ENCODE measurements at regions not wholly inside any gene's neighbourhood (a gene's known extent, or its start where the extent isn't known, plus 50 kb on each side); places are given as distances from the start of the nearest gene placed in this dataset.

- H3K27ac ChIP-seq, result no peak overlapping the region
These were observed 682.8 kb upstream of the KIRREL3 start for GRCh38 chr11:127683321-127683720.

GRCh38 chr11:127679816-127680545 is 679.4 kb upstream of the KIRREL3 start:
- H3K27ac ChIP-seq, result no peak overlapping the region
- no peak for TF ChIP-seq CTCF (IDR thresholded peaks at IDR 0.05)
- no peaks in the 10 kb centered on the region for H3K36me3 ChIP-seq
- H3K27me3 ChIP-seq, result no peaks in the 10 kb centered on the region
- H3K9me3 ChIP-seq, result no peaks in the 10 kb centered on the region
- no peaks in the 10 kb centered on the region for H3K4me1 ChIP-seq
- intact Hi-C loops (cut with DNase I), result no loop called here
- ATAC-seq (no peak), DNase-seq (no peak)
- no peak overlapping the region for H3K4me3 ChIP-seq

More at GRCh38 chr11:127683321-127683720, 682.8 kb upstream of the KIRREL3 start:
- Histone ChIP-seq H3K27me3 (no peaks in the 10 kb centered on the region), H3K9me3 (no peaks in the 10 kb centered on the region), H3K4me3 (no peak overlapping the region), H3K36me3 (no peaks in the 10 kb centered on the region), H3K4me1 (no peaks in the 10 kb centered on the region)
- intact Hi-C loops (cut with DNase I), result no loop called here
- no peak for DNase-seq
- no peak for TF ChIP-seq CTCF (IDR thresholded peaks at IDR 0.05)
- no peak for ATAC-seq

- H3K27me3 ChIP-seq, result no peaks in the 10 kb centered on the region
- intact Hi-C loops (cut with DNase I), result no loop called here
- no peaks in the 10 kb centered on the region for H3K36me3 ChIP-seq
- no peak for TF ChIP-seq CTCF (IDR thresholded peaks at IDR 0.05)
- DNase-seq (no peak), ATAC-seq (no peak)
- H3K27ac ChIP-seq, result no peak overlapping the region
- no peaks in the 10 kb centered on the region for H3K9me3 ChIP-seq
- H3K4me1 ChIP-seq, result no peaks in the 10 kb centered on the region
- H3K4me3 ChIP-seq, result no peak overlapping the region
These were observed 678.1 kb upstream of the KIRREL3 start for GRCh38 chr11:127678631-127679030.

DNA sequence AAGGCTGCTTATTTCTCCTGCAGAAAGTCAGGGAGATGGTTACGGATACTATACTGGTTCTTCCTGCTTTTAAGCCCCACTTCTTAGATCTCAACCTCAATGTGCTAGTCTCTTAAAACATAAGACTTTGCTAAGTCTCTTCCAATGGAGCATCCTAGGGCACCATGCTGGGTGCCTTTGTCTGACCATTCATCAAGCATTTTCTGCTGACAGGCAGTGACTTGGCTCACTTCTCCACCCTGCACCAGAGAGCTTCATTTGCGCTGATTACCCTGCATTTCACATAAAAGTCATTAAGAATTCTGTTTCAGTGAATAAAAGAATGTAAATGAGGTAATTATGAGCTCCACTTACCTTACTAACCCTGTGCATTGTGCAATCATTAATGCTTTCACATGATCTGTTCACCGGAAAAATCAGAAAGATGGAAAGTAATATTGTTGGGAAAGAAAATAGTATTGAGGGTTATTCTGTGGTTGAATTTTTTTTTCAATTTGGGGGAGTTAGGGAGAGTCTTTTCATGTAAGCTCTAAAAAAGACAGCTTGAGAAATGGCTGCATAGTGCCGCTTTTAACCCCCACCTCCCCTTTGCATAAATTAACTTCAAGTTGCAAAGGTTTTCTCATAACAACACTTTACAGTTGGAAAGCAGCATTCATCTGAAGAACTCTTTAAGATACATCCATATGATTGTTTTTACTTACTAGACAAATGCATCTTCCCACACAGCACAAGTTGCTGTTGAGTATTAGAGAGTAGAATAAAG is 677.3 kb upstream of the KIRREL3 start:
- no peak for ATAC-seq
- intact Hi-C loops (cut with DNase I), result no loop called here

More for the DNA sequence above, 677.3 kb upstream of the KIRREL3 start:
- Histone ChIP-seq H3K27ac (no peak overlapping the region), H3K4me1 (no peaks in the 10 kb centered on the region), H3K27me3 (no peaks in the 10 kb centered on the region), H3K4me3 (no peak overlapping the region), H3K9me3 (no peaks in the 10 kb centered on the region), H3K36me3 (no peaks in the 10 kb centered on the region)
- TF ChIP-seq CTCF (IDR thresholded peaks at IDR 0.05), result no peak
- no peak for DNase-seq
